ENCODE measurements at regions not wholly inside any gene's neighbourhood (a gene's known extent, or its start where the extent isn't known, plus 50 kb on each side); places are given as distances from the start of the nearest gene placed in this dataset.
A peak's percentile ranks its signal among the peaks of the same experiment; 100 is the strongest.

- H3K36me3 Mint-ChIP-seq (ENCODE audit: low read depth), result no peaks in the 10 kb centered on the region
- ChIA-PET POLR2A (interaction anchor here (1.1 kb wide), 2 partner anchors 97 to 106 kb away, joined by 3 to 6 read pairs; partner anchors contain the start of gene PLEKHN1), CTCF (interaction anchor here (0.7 to 1.2 kb wide), 8 partner anchors 10 to 128 kb away, joined by 3 to 9 read pairs (median 4); partner anchors contain the start of gene NOC2L)
- TF ChIP-seq CTCF (IDR thresholded peaks at IDR 0.05), result peak; percentile 75
- DNase-seq (peak; percentile 72 to 93 (median 83)), ATAC-seq (ENCODE audit: poor library complexity) (peak; percentile 99)
- Histone ChIP-seq H3K4me1 (ENCODE audit: insufficient read depth, low read length) (peaks cover 3% of the 10 kb centered on the region), H3K27me3 (ENCODE audit: control insufficient read depth in 1 of 2, insufficient read depth in 2 of 2, low read length in 2 of 2) (no peaks in the 10 kb centered on the region), H3K27ac (ENCODE audit: low read depth in 1 of 2, low read length in 2 of 2) (no peak overlapping the region), H3K9me3 (ENCODE audit: control insufficient read depth in 1 of 2, insufficient read depth in 1 of 2, low read length in 2 of 2) (no peaks in the 10 kb centered on the region), H3K36me3 (ENCODE audit: insufficient read depth, low read length) (no peaks in the 10 kb centered on the region), H3K4me3 (ENCODE audit: low read length) (no peak overlapping the region)
- no peaks in the 10 kb centered on the region for H3K9me3 Mint-ChIP-seq
- H3K27me3 Mint-ChIP-seq, result peaks cover 12% of the 10 kb centered on the region
- intact Hi-C loops (cut with DNase I, micrococcal nuclease), result loop anchor here in 1 of 2 experiments (1.0 kb wide), 1 partner anchor 107 kb away; no protein-coding TSS in a partner anchor
- no peaks in the 10 kb centered on the region for H3K4me1 Mint-ChIP-seq (ENCODE audit: low read depth)
- H3K27ac Mint-ChIP-seq, result no peak overlapping the region
- H3K4me3 Mint-ChIP-seq, result no peak overlapping the region
Observed at GRCh38 chr1:869499-870244, 54.1 kb upstream of the SAMD11 start.

Data from CD4-positive, alpha-beta T cell (primary cell).